SK-N-SH (cell line): ENCODE measurements at regions not wholly inside any gene's neighbourhood (a gene's known extent, or its start where the extent isn't known, plus 50 kb on each side); places are given as distances from the start of the nearest gene placed in this dataset.

Source experiments
- CTCF ChIA-PET: fragments of 300-600, 350-600 bp; formaldehyde crosslinking; extraction: SDS; loops from one replicate; lab custom pipeline; 2021; lab: Yijun Ruan, JAX
- POLR2A ChIA-PET: fragments of 350-600 bp; sonication (Branson Sonifier 250); formaldehyde crosslinking; extraction: SDS; loops from one replicate; lab custom pipeline; 2020; ENCODE audit warnings: antibody characterized with exemption, inconsistent platforms; lab: Yijun Ruan, JAX
- DNase-seq: peaks from one replicate; pipeline ENCODE4 v3.0.0; 2012
- H2AFZ ChIP-seq: fragments of 200-600 bp; sonication (generic); 2 replicates; pipeline ENCODE4 v1.8.1; 2016; ENCODE audit warnings: antibody characterized with exemption, mild to moderate bottlenecking, low read depth
- H3F3A ChIP-seq: fragments of 200-600 bp; sonication (generic); replicated peaks from 2 replicates; pipeline ENCODE3; 2016; ENCODE audit warnings: antibody characterized with exemption, mild to moderate bottlenecking; ENCODE audit not compliant: insufficient read depth
- H3K27ac ChIP-seq, 2 experiments: fragments of 200-500 bp in 1 of 2; fragments of 200-600 bp in 1 of 2; sonication (Bioruptor generic) in 1 of 2; sonication (generic), shearing (Covaris generic) in 1 of 2; 2 replicates each; pipeline versions ENCODE4 v1.5.1 to v1.6.1; 2014 to 2016; ENCODE audit warnings: low read depth in 2 of 2, inconsistent platforms in 1 of 2, low read length in 1 of 2, mild to moderate bottlenecking in 1 of 2, mixed read lengths in 1 of 2
- H3K27me3 ChIP-seq: fragments of 200-600 bp; sonication (generic), shearing (Covaris generic); 2 replicates; pipeline ENCODE4 v1.6.1; 2016; ENCODE audit warnings: mixed run types; ENCODE audit not compliant: insufficient read depth
- H3K36me3 ChIP-seq, 2 experiments: fragments of 200-500 bp in 1 of 2; fragments of 200-600 bp in 1 of 2; sonication (Bioruptor generic) in 1 of 2; sonication (generic) in 1 of 2; replicated peaks in 1 of 2; 2 replicates each; pipeline versions ENCODE3 to v1.5.1; 2014 to 2016; ENCODE audit warnings: low read length in 1 of 2, mild to moderate bottlenecking in 1 of 2; ENCODE audit not compliant: insufficient read depth in 2 of 2, control insufficient read depth in 1 of 2
- H3K4me1 ChIP-seq, 2 experiments: fragments of 200-500 bp in 1 of 2; fragments of 200-600 bp in 1 of 2; sonication (Bioruptor generic) in 1 of 2; sonication (generic), shearing (Covaris generic) in 1 of 2; 2 replicates each; pipeline versions ENCODE4 v1.5.1 to v1.6.1; 2014 to 2016; ENCODE audit warnings: low read depth in 1 of 2, low read length in 1 of 2, mixed run types in 1 of 2; ENCODE audit not compliant: insufficient read depth in 2 of 2, control insufficient read depth in 1 of 2
- H3K4me2 ChIP-seq: fragments of 200-600 bp; sonication (generic), shearing (Covaris generic); 2 replicates; pipeline ENCODE4 v1.6.1; 2017; ENCODE audit warnings: mixed run types
- H3K4me3 ChIP-seq, 2 experiments: fragments of 200-500 bp in 1 of 2; fragments of 200-600 bp in 1 of 2; sonication (Bioruptor generic) in 1 of 2; sonication (generic), shearing (Covaris generic) in 1 of 2; 2 replicates each; pipeline versions ENCODE4 v1.5.1 to v1.8.1; 2014 to 2016; ENCODE audit warnings: low read depth in 2 of 2, inconsistent platforms in 1 of 2, low read length in 1 of 2, mild to moderate bottlenecking in 1 of 2, mixed read lengths in 1 of 2, moderate library complexity in 1 of 2
- H3K79me2 ChIP-seq: fragments of 200-600 bp; sonication (generic); 2 replicates; pipeline ENCODE4 v1.8.1; 2017; ENCODE audit warnings: mild to moderate bottlenecking; ENCODE audit not compliant: insufficient read depth
- H3K9ac ChIP-seq: fragments of 200-600 bp; sonication (generic); 2 replicates; pipeline ENCODE4 v1.6.1; 2017; ENCODE audit warnings: mixed run types
- H3K9me2 ChIP-seq: fragments of 200-600 bp; sonication (generic); 2 replicates; pipeline ENCODE4 v1.6.1; 2017; ENCODE audit warnings: mixed run types
- H3K9me3 ChIP-seq: fragments of 200-600 bp; sonication (generic); 2 replicates; pipeline ENCODE4 v1.6.1; 2017; ENCODE audit warnings: mixed run types, mild to moderate bottlenecking, moderate library complexity
- H4K20me1 ChIP-seq: fragments of 200-600 bp; sonication (generic); 2 replicates; pipeline ENCODE4 v1.6.1; 2017; ENCODE audit warnings: mild to moderate bottlenecking, mixed run types; ENCODE audit not compliant: insufficient read depth
- CHD2 ChIP-seq: fragments of 150-350 bp; IDR thresholded peaks from 2 replicates; pipeline ENCODE4 v1.6.1; 2018; ENCODE audit warnings: low read length; ENCODE audit not compliant: partially characterized antibody
- CTCF ChIP-seq: fragments of 200-600 bp; sonication (generic); IDR thresholded peaks from 2 replicates; pipeline ENCODE4 v1.6.1; 2017; ENCODE audit warnings: antibody characterized with exemption, mild to moderate bottlenecking, moderate library complexity
- EP300 ChIP-seq, 2 experiments: IDR thresholded peaks; 2 replicates each; pipeline versions ENCODE4 v1.4.0 to v1.6.1; 2012; ENCODE audit warnings: borderline replicate concordance in 1 of 2, low read depth in 1 of 2, low read length in 1 of 2
- FOSL2 ChIP-seq: IDR thresholded peaks from 2 replicates; pipeline ENCODE4 v1.4.0; 2012; ENCODE audit warnings: low read depth, mild to moderate bottlenecking, moderate library complexity, borderline replicate concordance
- IRF3 ChIP-seq: fragments of 150-350 bp; IDR thresholded peaks from 2 replicates; pipeline ENCODE4 v1.6.1; 2016; ENCODE audit warnings: mild to moderate bottlenecking, low read depth, low read length
- JUND ChIP-seq: IDR thresholded peaks from 2 replicates; pipeline ENCODE4 v1.4.0; 2012
- NFIC ChIP-seq: IDR thresholded peaks from 2 replicates; pipeline ENCODE4 v1.4.0; 2012; ENCODE audit warnings: borderline replicate concordance
- POLR2AphosphoS5 ChIP-seq: IDR thresholded peaks from 2 replicates; pipeline ENCODE4 v1.6.1; 2012; ENCODE audit warnings: low read depth, low read length
- RXRA ChIP-seq: IDR thresholded peaks from 2 replicates; pipeline ENCODE4 v1.4.0; 2012; ENCODE audit warnings: low read depth, mild to moderate bottlenecking, borderline replicate concordance
- TCF12 ChIP-seq: IDR thresholded peaks from 2 replicates; pipeline ENCODE4 v1.4.0; 2012
- USF1 ChIP-seq: IDR thresholded peaks from 2 replicates; pipeline ENCODE4 v1.4.0; 2012; ENCODE audit warnings: low read depth, borderline replicate concordance
- ZBTB33 ChIP-seq: IDR thresholded peaks from 2 replicates; pipeline ENCODE4 v1.4.0; 2012; ENCODE audit warnings: low read depth, borderline replicate concordance
- WGBS: methylation state at CpG from one replicate; pipeline ENCODE4 v1.1.6; 2017; ENCODE audit warnings: low lambda C conversion rate; 5-methylcytosine and 5-hydroxymethylcytosine counted together

DNA sequence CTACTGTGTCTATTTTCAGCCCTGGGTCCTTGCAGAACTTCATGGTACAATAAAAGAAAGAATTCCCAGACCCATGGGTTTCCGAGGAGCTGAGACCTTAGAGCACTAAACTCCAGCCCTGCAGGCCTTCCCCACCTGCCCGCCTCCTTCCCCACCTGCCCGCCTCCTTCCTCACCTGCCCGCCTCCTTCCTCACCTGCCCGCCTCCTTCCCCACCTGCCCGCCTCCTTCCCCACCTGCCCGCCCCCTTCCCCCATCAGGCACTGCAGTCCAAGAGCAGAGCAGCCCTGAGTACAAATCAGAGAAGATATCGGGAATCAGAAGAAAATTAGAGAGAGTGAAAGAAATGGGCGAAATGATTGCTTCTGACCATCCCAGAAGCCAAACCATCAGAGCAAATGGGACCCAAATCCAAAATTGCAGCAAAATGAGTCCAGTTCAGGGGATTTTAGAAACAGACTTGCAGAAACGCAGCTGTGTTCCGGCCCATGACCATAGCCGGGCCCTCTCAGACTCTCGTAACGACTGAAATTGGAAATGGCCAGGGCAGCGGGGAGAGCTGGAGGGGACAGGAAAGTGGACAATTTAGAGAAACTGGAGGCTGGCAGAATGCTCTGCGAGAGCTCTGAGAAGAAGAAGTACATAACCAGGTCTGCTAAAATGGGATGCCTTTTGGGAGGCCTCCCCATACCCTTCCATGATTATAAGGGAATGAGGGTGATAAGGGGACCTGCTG, 568.4 kb downstream of the TCERG1L start:
- no peak for DNase-seq
- no peak overlapping the region for H3K27ac ChIP-seq
- 43% methylated on average over 16 of the region's 16 CpGs for WGBS
- ChIA-PET CTCF (interaction anchor here (1.3 kb wide), 1 partner anchor 11 kb away, joined by 4 read pairs; no protein-coding TSS in a partner anchor), POLR2A (no interaction called here)
- no peaks in the 10 kb centered on the region; a peak in 1 of 4 replicates for H3K4me1 ChIP-seq
- no peak overlapping the region for H3K4me2 ChIP-seq
- no peaks in the 10 kb centered on the region for H3K9me2 ChIP-seq
- H3K9ac ChIP-seq = no peak overlapping the region
- H3K36me3 ChIP-seq = no peaks in the 10 kb centered on the region
- TF ChIP-seq IRF3 (no peak), RXRA (no peak), FOSL2 (no peak), NFIC (no peak), JUND (no peak), CTCF (no peak), USF1 (no peak), ZBTB33 (no peak), EP300 (IDR thresholded peaks at IDR 0.05; ENCODE audit: borderline replicate concordance in 1 of 2, low read depth in 1 of 2, low read length in 1 of 2) (no peak), TCF12 (no peak), POLR2AphosphoS5 (no peak), CHD2 (no peak)
- no peaks in the 10 kb centered on the region for H3K27me3 ChIP-seq
- H3K79me2 ChIP-seq = no peaks in the 10 kb centered on the region
- H2AFZ ChIP-seq = no peak overlapping the region
- no peak overlapping the region for H3K4me3 ChIP-seq
- H4K20me1 ChIP-seq = no peaks in the 10 kb centered on the region
- H3F3A ChIP-seq = no peaks in the 10 kb centered on the region
- H3K9me3 ChIP-seq = no peaks in the 10 kb centered on the region
